NCI-H345 treated with DMSO at 0.1 percent for 48 hours (cell line): ENCODE measurements at regions not wholly inside any gene's neighbourhood (a gene's known extent, or its start where the extent isn't known, plus 50 kb on each side); places are given as distances from the start of the nearest gene placed in this dataset.
"Not testable (repeated sequence)": the region's sequence is repeated elsewhere in the genome, so short reads cannot be mapped to it uniquely, and the experiment has no call there.

Experiments
- DNase-seq: peaks from one replicate; lab custom pipeline; 2025; ENCODE audit not compliant: unreplicated experiment; lab: John Stamatoyannopoulos, UW

GRCh38 chr11:112614605-112615004, 346.6 kb upstream of the NCAM1 start:
- DNase-seq: no peak

DNA sequence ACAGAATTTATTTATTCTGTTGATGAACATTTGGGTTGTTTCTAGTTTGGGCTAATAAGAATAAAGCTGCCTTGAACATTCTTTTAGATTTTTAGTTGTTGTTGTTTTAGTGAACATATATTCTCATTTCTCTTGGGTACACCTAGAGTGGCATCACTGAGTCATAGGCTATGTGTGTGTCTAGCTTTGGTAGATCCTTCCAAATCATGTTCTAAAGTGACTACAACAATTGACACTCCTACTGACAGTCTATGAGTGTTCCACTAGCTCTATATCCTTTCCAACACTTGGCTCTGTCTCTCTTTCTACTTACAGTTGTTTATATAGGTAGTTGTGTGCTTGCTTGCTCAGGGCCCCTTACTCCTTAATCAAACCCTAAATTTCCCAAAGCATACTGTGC, 346.0 kb upstream of the NCAM1 start:
- no peak for DNase-seq

DNA sequence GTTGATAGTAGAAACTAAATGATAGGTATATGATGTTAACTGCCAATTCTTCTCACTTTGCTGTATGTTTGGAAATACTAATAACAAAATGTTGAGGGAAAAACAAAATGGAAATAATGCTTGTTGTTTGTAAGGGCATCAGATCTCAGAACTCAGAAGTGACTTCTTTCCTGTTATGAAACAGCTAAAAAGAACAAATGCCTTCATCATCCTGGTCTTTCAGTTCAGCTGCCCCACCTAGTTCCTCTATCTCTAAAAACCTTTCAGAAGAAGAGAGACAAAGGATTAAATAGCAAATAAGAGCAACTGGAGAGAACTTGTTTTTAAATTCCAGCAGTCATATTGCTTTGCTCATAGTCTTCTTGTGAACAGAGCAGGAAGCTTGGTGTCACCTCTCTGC, 345.3 kb upstream of the NCAM1 start:
- DNase-seq: no peak

DNA sequence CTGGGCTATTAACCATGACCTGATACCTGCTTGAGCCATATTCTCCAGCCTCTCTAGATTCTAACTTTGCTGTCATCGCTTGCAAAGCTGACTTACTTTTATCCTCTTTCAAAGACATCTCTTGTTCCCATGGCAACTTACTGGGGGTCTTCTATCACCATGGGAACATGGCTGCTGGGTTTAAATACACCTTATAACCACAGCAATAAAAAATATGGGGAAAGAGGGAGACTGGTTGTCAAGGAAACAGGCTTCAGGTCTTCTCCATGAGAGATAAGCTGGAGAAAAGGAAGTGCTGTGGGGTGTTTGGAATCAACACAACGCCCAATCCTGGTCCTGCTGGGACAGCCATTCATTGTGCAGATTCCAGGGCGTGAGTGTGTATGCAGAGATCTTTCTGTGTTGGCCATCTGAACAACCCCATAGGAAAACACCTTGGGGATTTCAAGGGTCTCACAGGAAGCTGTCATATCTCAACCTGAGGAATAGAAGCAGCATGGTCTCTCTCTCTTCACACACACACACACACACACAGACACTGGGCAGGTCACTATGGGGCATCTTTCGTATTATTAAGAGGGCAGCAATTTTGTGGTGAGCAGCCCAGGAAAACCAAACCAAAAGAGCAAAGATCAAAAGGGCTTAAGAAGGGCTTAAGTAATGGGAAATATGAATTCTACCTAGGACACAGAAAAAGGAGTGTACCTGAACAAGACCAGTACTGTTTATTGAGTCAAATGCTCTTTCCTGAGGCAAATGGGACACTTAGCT, 344.7 kb upstream of the NCAM1 start:
- no peak for DNase-seq

DNA sequence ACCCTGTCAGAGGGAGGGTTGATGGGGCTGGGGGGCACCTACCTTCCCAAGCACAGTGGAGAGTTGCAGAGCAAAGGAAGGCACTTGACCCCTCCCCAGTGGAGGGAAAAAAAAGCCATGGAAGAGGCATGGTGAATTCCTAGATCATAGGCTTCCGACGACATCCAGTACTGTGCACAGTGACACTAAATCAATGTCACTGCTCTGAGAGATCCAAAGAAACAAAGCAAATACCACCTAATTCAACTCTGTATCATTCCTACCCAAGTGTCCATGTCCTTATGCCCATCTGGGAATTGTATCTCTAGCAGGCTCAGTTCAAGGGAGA, 344.2 kb upstream of the NCAM1 start:
- DNase-seq: no peak

DNA sequence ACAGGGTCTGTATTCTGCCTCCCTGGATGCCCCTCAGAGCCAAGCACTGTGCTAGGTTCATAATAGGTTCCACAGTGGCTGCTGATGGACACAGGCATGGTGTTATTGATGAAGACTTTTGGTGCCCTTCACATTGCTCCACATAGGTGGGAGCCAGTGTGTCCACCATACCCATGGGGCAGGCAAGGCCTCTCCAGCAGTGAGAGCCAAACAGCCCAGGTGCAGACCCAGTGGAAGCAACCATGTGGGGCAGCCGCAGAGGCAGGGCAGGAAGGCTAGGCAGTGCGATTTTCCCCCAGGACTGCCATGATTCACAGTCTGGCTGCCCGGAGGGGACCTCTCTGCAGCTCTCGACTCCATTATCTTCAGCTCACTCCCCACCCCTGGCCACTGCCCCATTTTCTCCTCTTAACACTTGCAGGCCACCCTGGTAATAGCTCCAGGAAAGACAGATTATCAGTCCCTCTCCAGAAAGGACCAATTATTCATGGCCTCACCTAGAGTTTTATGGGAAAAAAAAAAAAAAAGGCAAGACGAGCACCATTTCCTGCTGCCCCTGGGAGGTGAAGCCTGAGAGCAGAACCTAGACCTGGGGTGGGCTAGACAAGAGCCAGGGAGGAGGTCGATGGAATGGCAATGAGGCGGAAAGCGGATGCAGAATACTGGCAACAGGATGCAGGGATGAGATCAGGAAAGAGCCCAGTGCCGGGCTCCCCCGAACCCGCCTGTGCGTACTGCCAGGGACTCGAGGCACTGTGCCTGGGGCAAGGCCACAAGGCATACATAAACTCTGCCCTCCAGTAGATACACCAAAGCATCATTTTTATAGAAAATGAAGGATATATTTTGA, 343.0 kb upstream of the NCAM1 start:
- DNase-seq: peak; percentile 7

DNA sequence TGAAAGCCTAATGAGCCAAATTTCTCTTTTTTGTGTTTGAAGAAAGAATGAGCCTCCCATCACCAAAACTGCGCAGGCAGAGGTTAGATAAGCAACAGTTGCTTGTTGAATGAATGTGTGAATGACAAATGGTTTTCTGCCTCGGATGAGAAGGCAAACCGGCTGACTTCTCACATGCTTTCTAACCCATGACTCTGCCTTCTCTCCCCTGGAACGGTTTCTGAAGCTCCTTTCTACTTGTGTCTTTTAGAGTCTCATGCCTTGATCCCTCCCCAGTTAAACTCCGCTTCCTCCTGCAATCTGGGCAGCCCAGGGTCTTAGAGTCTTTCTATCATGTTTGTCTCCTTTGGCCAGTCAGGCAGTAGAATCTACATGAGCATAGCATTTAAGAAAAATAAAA, 342.1 kb upstream of the NCAM1 start:
- no peak for DNase-seq

GRCh38 chr11:112620621-112621394, 340.4 kb upstream of the NCAM1 start:
- no peak for DNase-seq

DNA sequence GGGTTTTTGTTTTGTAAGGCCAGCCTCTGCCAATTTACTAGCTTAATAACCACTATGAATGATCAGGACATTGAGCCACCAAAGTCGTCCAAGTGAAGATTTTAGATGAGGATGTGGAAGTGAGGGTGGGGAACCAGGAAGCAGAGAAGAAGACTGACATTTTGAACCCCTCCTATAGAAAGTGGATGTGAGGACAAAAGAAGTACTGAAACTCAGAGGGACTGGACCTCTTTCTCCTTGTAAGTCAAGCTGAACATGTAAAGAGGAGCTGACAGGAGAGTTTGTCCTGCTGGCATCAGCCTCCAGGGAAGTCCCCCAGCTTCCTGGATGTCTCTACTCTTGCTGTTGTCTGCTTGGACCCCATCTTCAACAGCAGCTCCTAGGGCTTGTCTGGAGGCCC, 338.2 kb upstream of the NCAM1 start:
- no peak for DNase-seq

GRCh38 chr11:112624431-112624830, 336.8 kb upstream of the NCAM1 start:
- no peak for DNase-seq

DNA sequence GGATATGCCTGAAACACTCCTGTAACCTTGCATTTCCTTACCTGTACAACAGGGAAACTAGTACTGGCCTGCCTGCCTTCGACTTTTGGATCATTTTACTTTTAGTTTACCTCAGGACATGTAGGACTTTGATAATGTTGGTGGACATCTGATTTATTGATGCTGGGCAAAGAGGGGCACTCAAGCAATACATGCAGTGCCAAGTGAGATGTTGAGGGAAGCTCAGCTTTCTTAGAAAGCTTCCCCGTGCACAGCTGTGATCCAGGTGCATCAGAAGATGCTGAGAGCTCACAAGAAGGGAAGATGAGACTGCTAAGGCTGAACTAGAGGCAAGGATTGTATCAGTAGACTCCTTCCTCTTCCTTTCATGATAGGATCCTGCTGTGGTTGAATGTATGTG, 336.2 kb upstream of the NCAM1 start:
- not testable (repeated sequence) for DNase-seq

DNA sequence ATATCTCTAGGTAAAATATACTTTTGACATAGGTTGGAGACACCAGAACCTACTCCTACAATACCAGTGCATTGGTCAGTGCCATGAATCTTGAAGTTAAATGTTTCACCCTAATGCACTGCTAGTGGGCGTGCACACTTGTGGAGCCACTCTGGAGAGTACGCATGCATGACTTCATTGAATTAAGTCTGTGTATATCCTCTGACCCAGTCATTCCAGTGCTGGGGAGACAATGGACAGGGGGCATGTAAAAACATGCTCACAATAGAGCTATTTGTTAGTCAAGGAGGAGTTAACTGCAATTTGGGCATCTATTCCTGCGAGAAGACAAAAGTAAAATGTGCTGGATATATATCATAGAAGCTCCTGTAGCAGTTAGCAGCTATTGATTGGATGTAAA, 335.4 kb upstream of the NCAM1 start:
- peak; percentile 59 for DNase-seq

- DNase-seq: no peak
Observed at GRCh38 chr11:112626731-112627130, 334.5 kb upstream of the NCAM1 start.

DNA sequence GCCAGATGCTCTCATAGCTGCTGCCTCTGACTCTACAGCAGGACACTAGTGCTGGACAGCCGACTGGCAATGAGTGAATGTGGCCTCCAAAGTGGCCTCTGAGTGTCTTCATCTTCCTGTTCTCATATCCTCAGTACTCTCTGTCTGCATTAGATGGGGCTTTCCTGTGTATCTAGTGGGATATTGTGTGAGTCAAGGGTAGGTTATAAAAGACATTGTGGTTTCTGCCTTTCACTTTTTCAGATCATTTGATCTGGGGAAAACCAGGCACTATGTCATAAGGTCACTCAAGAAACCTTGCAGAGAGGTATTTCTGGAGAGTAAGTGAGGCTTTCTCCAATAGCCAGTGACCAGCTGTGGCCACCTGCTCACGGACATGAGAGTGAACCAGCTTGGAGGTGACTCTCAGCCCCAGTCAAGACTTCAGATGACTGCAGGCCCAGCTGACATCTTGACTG, 333.6 kb upstream of the NCAM1 start:
- no peak for DNase-seq

GRCh38 chr11:112628676-112629075, 332.5 kb upstream of the NCAM1 start:
- DNase-seq: no peak

GRCh38 chr11:112630496-112630895, 330.7 kb upstream of the NCAM1 start:
- no peak for DNase-seq

DNA sequence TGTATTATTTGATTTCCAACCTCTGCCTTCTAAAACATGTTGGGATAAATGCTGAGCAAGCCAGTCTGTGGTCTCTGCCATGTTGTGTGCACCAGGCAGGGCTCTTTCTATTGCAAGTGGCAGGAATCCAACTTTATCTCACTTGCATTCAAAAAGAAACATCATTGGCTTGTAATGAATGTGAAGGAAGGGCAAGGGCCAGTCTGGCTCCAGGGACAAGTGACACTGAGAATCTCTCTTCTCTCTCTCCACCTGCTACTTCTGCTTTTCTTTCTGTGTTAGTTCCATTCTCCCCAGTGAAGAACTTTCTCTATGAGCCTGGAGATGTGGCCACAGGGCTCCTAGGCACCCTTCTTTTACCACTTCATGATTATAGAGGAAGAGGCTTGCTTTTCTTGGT, 329.9 kb upstream of the NCAM1 start:
- DNase-seq: no peak

- no peak for DNase-seq
Observed at GRCh38 chr11:112632866-112633505, 328.2 kb upstream of the NCAM1 start.

DNA sequence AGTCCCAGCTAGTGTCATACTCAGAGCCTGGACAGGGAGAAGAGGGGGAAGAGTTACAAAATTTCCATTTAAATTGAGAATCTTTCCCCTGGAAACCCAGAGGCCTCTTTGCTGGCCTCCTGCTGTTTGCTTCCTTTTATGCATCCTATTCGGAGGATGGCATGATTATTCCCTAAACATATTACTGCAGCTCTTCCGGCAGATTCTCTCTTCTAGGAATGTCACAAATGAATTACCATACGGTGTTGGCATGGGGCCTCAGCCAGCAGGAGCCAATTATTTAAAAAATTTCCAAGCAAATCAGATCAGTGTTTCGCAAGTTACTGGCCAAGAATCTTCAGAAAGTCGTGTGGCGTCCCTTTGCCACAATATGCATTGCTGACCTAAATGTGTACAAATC, 326.7 kb upstream of the NCAM1 start:
- no peak for DNase-seq

GRCh38 chr11:112634995-112635737, 326.1 kb upstream of the NCAM1 start:
- DNase-seq: no peak

GRCh38 chr11:112637076-112637475, 324.1 kb upstream of the NCAM1 start:
- no peak for DNase-seq
